ENCODE measurements at regions not wholly inside any gene's neighbourhood (a gene's known extent, or its start where the extent isn't known, plus 50 kb on each side); places are given as distances from the start of the nearest gene placed in this dataset.

DNA sequence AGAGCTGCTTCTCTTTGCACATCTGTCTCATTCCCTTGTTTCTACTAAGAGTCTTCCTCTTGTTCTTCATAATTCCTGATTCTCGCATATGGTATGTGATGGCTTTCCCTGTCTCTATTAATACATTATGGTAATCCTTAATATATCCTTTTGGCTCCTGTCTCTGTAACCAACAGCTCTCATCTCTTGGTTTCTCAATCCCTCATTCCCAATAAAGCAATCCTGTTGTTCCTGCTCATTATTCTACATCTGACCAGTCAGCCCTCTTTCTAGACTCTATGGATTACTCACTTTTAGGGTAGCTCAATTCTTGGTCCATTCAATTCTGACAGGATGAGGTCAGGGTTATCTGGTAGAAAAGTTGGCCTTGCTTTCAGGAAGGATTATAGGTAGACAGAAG, 349.9 kb downstream of the LRIG3 start:
- DNase-seq (ENCODE audit: low read depth) = no peak
- H3K4me3 ChIP-seq (ENCODE audit: low read depth, low read length) = no peak overlapping the region
- no peak for TF ChIP-seq CTCF (conservative IDR thresholded peaks at IDR 0.05; ENCODE audit: low read depth, low read length)

- peak; percentile 77 for DNase-seq (ENCODE audit: low read depth)
- no peak for TF ChIP-seq CTCF (conservative IDR thresholded peaks at IDR 0.05; ENCODE audit: low read depth, low read length)
- no peak overlapping the region for H3K4me3 ChIP-seq (ENCODE audit: low read depth, low read length)
Measured at GRCh38 chr12:58575256-58575655, 345.0 kb downstream of the LRIG3 start.

- no peak overlapping the region for H3K4me3 ChIP-seq (ENCODE audit: low read depth, low read length)
- DNase-seq (ENCODE audit: low read depth) = no peak
- TF ChIP-seq CTCF (conservative IDR thresholded peaks at IDR 0.05; ENCODE audit: low read depth, low read length) = no peak
Measured at GRCh38 chr12:58576081-58576480, 344.2 kb downstream of the LRIG3 start.

- no peak for DNase-seq (ENCODE audit: low read depth)
- TF ChIP-seq CTCF (conservative IDR thresholded peaks at IDR 0.05; ENCODE audit: low read depth, low read length) = no peak
- H3K4me3 ChIP-seq (ENCODE audit: low read depth, low read length) = no peak overlapping the region
Measured at GRCh38 chr12:58576916-58577315, 343.4 kb downstream of the LRIG3 start.

DNA sequence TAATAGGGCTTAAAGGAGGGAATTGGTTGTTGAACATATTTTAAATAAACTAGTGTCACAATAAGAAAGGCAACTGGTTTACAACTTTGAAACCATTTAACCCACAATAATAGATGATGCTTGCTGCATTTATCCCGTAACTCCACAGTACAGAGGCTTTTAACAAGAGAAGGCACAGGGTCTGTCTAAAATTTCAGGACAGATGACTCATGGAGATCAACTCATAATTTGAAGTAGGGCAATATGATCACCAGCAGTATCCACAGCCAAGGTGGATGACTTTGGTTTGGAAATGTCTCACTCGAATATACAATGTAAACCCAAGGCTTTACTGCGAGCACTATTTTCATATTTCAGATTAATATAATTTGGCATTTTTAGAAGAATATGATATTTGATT, 340.2 kb downstream of the LRIG3 start:
- no peak for DNase-seq (ENCODE audit: low read depth)
- no peak for TF ChIP-seq CTCF (conservative IDR thresholded peaks at IDR 0.05; ENCODE audit: low read depth, low read length)
- no peak overlapping the region for H3K4me3 ChIP-seq (ENCODE audit: low read depth, low read length)

- DNase-seq (ENCODE audit: low read depth) = peak; percentile 48
- H3K4me3 ChIP-seq (ENCODE audit: low read depth, low read length) = no peak overlapping the region
- no peak for TF ChIP-seq CTCF (conservative IDR thresholded peaks at IDR 0.05; ENCODE audit: low read depth, low read length)
Measured at GRCh38 chr12:58583529-58583928, 336.8 kb downstream of the LRIG3 start.

GRCh38 chr12:58583940-58584339, 336.4 kb downstream of the LRIG3 start:
- TF ChIP-seq CTCF (conservative IDR thresholded peaks at IDR 0.05; ENCODE audit: low read depth, low read length) = no peak
- no peak overlapping the region for H3K4me3 ChIP-seq (ENCODE audit: low read depth, low read length)
- DNase-seq (ENCODE audit: low read depth) = no peak
